Loucy (cell line): ENCODE measurements at regions not wholly inside any gene's neighbourhood (a gene's known extent, or its start where the extent isn't known, plus 50 kb on each side); places are given as distances from the start of the nearest gene placed in this dataset.

Source experiments
- H2AFZ ChIP-seq: fragments of 200-600 bp; sonication (generic); 2 replicates; pipeline ENCODE4 v1.6.0; 2016; ENCODE audit warnings: antibody characterized with exemption, mild to moderate bottlenecking, low read length, moderate library complexity
- H3F3A ChIP-seq: fragments of 200-600 bp; 2 replicates; pipeline ENCODE4 v1.6.0; 2016; ENCODE audit warnings: antibody characterized with exemption, low read depth, mild to moderate bottlenecking
- H3K27me3 ChIP-seq: fragments of 200-600 bp; sonication (generic); 2 replicates; pipeline ENCODE4 v1.6.1; 2014; ENCODE audit warnings: low read length, mild to moderate bottlenecking; ENCODE audit not compliant: insufficient read depth, poor library complexity, severe bottlenecking
- H3K36me3 ChIP-seq: fragments of 200-600 bp; sonication (generic); 2 replicates; pipeline ENCODE4 v1.6.1; 2016; ENCODE audit warnings: low read length; ENCODE audit not compliant: insufficient read depth
- H3K4me1 ChIP-seq: fragments of 200-600 bp; sonication (generic); 2 replicates; pipeline ENCODE4 v1.5.1; 2014; ENCODE audit warnings: low read length, mild to moderate bottlenecking; ENCODE audit not compliant: insufficient read depth, poor library complexity, severe bottlenecking
- H3K4me2 ChIP-seq: fragments of 200-600 bp; sonication (generic); 2 replicates; pipeline ENCODE4 v1.6.0; 2014; ENCODE audit warnings: antibody characterized with exemption, low read length, low read depth, mild to moderate bottlenecking; ENCODE audit not compliant: poor library complexity, severe bottlenecking
- H3K4me3 ChIP-seq: fragments of 200-600 bp; sonication (generic); 2 replicates; pipeline ENCODE4 v1.5.1; 2014; ENCODE audit warnings: low read length, mild to moderate bottlenecking, mixed read lengths; ENCODE audit not compliant: poor library complexity, severe bottlenecking
- H3K79me2 ChIP-seq: fragments of 200-600 bp; sonication (generic); 2 replicates; pipeline ENCODE4 v1.6.1; 2014; ENCODE audit warnings: low read length; ENCODE audit not compliant: insufficient read depth
- H3K9ac ChIP-seq: fragments of 200-600 bp; sonication (generic); 2 replicates; pipeline ENCODE4 v1.6.0; 2014; ENCODE audit warnings: mild to moderate bottlenecking, low read depth, low read length, moderate library complexity; ENCODE audit not compliant: poor library complexity, severe bottlenecking
- H3K9me2 ChIP-seq: fragments of 200-600 bp; sonication (generic); replicated peaks from 2 replicates; pipeline ENCODE4 v1.6.1; 2016; ENCODE audit warnings: low read depth, low read length, mixed read lengths
- H3K9me3 ChIP-seq: fragments of 200-600 bp; sonication (generic); 2 replicates; pipeline ENCODE4 v1.6.1; 2014; ENCODE audit warnings: mild to moderate bottlenecking, antibody characterized with exemption, low read length, low read depth; ENCODE audit not compliant: insufficient read depth
- H4K20me1 ChIP-seq: fragments of 200-600 bp; sonication (generic); 2 replicates; pipeline ENCODE4 v1.6.0; 2014; ENCODE audit warnings: antibody characterized with exemption, low read length, mild to moderate bottlenecking; ENCODE audit not compliant: insufficient read depth, poor library complexity, severe bottlenecking
- EZH2phosphoT487 ChIP-seq: fragments of 200-600 bp; IDR thresholded peaks from 2 replicates; pipeline ENCODE4 v1.6.1; 2018; ENCODE audit warnings: antibody characterized with exemption, mild to moderate bottlenecking, moderate library complexity, borderline replicate concordance
- TF ChIP-seq, protein P1 (sequence below): fragments of 200-600 bp; sonication (generic); conservative IDR thresholded peaks from 2 replicates; pipeline ENCODE4 v1.5.1; 2014; ENCODE audit warnings: mild to moderate bottlenecking, antibody characterized with exemption, low read length

- H3K4me1 ChIP-seq: no peaks in the 10 kb centered on the region
- TF ChIP-seq EZH2phosphoT487: no peak
- TF ChIP-seq, protein P1, sequence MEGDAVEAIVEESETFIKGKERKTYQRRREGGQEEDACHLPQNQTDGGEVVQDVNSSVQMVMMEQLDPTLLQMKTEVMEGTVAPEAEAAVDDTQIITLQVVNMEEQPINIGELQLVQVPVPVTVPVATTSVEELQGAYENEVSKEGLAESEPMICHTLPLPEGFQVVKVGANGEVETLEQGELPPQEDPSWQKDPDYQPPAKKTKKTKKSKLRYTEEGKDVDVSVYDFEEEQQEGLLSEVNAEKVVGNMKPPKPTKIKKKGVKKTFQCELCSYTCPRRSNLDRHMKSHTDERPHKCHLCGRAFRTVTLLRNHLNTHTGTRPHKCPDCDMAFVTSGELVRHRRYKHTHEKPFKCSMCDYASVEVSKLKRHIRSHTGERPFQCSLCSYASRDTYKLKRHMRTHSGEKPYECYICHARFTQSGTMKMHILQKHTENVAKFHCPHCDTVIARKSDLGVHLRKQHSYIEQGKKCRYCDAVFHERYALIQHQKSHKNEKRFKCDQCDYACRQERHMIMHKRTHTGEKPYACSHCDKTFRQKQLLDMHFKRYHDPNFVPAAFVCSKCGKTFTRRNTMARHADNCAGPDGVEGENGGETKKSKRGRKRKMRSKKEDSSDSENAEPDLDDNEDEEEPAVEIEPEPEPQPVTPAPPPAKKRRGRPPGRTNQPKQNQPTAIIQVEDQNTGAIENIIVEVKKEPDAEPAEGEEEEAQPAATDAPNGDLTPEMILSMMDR: no peak
- no peaks in the 10 kb centered on the region for H4K20me1 ChIP-seq
- no peak overlapping the region for H3K9ac ChIP-seq
- H3K4me3 ChIP-seq: no peak overlapping the region
- H3F3A ChIP-seq: no peaks in the 10 kb centered on the region
- H3K9me2 ChIP-seq: no peaks in the 10 kb centered on the region
- no peak overlapping the region for H3K4me2 ChIP-seq
- no peaks in the 10 kb centered on the region for H3K27me3 ChIP-seq
- no peak overlapping the region for H2AFZ ChIP-seq
- no peaks in the 10 kb centered on the region for H3K36me3 ChIP-seq
- no peaks in the 10 kb centered on the region for H3K79me2 ChIP-seq
- no peaks in the 10 kb centered on the region; the same call in 1 of the 2 replicates for H3K9me3 ChIP-seq
Observed at GRCh38 chr3:72144773-72145505, 360.0 kb upstream of the PROK2 start.

- Histone ChIP-seq H2AFZ (no peak overlapping the region), H3K36me3 (no peaks in the 10 kb centered on the region), H3K4me3 (no peak overlapping the region), H3K27me3 (no peaks in the 10 kb centered on the region), H3F3A (no peaks in the 10 kb centered on the region), H3K9ac (no peak overlapping the region), H3K4me2 (no peak overlapping the region), H3K79me2 (no peaks in the 10 kb centered on the region), H3K4me1 (no peaks in the 10 kb centered on the region), H3K9me2 (no peaks in the 10 kb centered on the region), H4K20me1 (no peaks in the 10 kb centered on the region), H3K9me3 (no peaks in the 10 kb centered on the region; the same call in 1 of the 2 replicates)
- no peak for TF ChIP-seq EZH2phosphoT487
- TF ChIP-seq, protein P1: no peak
Observed at GRCh38 chr3:72143966-72144717, 359.2 kb upstream of the PROK2 start.

DNA sequence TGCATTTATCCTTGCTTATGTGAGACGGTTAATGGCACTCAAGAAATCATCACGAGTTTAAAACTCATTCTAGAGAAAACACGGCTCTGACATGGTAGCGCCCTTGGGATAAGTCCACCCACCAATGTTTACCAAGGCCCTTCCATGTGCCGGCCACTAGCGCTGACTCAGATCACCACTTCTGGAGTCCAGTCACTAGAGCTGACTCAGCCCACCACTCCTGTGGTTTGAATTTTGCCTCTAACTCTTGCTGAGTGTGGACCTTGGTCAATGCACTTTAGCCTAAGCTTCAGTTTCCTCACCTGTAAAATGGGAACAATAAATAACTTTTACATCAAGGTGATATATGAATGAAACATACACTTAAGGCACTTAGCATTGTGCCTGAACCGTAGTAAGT, 358.4 kb upstream of the PROK2 start:
- Histone ChIP-seq H3K4me1 (no peaks in the 10 kb centered on the region), H3K9ac (no peak overlapping the region), H3K4me3 (no peak overlapping the region), H3K36me3 (no peaks in the 10 kb centered on the region), H3K9me2 (no peaks in the 10 kb centered on the region), H2AFZ (no peak overlapping the region), H4K20me1 (no peaks in the 10 kb centered on the region), H3K27me3 (no peaks in the 10 kb centered on the region), H3F3A (no peaks in the 10 kb centered on the region), H3K79me2 (no peaks in the 10 kb centered on the region), H3K4me2 (no peak overlapping the region), H3K9me3 (no peaks in the 10 kb centered on the region)
- TF ChIP-seq EZH2phosphoT487: no peak
- TF ChIP-seq, protein P1: no peak
